Fibroblast of the conjunctiva (primary cell): ENCODE measurements at regions not wholly inside any gene's neighbourhood (a gene's known extent, or its start where the extent isn't known, plus 50 kb on each side); places are given as distances from the start of the nearest gene placed in this dataset.

Experiments
- DNase-seq: peaks from one replicate; pipeline ENCODE4 v3.0.0-alpha.2; 2010; ENCODE audit warnings: low read depth

GRCh38 chr2:126503476-126503875, 152.5 kb upstream of the GYPC start:
- no peak for DNase-seq

GRCh38 chr2:126504949-126505348, 151.0 kb upstream of the GYPC start:
- DNase-seq = no peak

GRCh38 chr2:126506786-126507185, 149.2 kb upstream of the GYPC start:
- DNase-seq = no peak

GRCh38 chr2:126507425-126507911, 148.5 kb upstream of the GYPC start:
- no peak for DNase-seq

GRCh38 chr2:126510356-126510755, 145.6 kb upstream of the GYPC start:
- DNase-seq = no peak

GRCh38 chr2:126510960-126511359, 145.0 kb upstream of the GYPC start:
- no peak for DNase-seq

GRCh38 chr2:126512026-126512425, 143.9 kb upstream of the GYPC start:
- DNase-seq = no peak

- no peak for DNase-seq
Measured at GRCh38 chr2:126513033-126513432, 142.9 kb upstream of the GYPC start.

- no peak for DNase-seq
Measured at GRCh38 chr2:126515471-126515870, 140.5 kb upstream of the GYPC start.

- DNase-seq = no peak
Measured at GRCh38 chr2:126518196-126518595, 137.8 kb upstream of the GYPC start.

- peak; percentile 20 for DNase-seq
Measured at GRCh38 chr2:126527836-126528490, 128.0 kb upstream of the GYPC start.

- DNase-seq = no peak
Measured at GRCh38 chr2:126531029-126531428, 124.9 kb upstream of the GYPC start.

GRCh38 chr2:126534478-126534877, 121.5 kb upstream of the GYPC start:
- no peak for DNase-seq

- DNase-seq = no peak
Measured at GRCh38 chr2:126535408-126535807, 120.5 kb upstream of the GYPC start.

GRCh38 chr2:126536605-126537200, 119.3 kb upstream of the GYPC start:
- no peak for DNase-seq

- no peak for DNase-seq
Measured at GRCh38 chr2:126539101-126539500, 116.9 kb upstream of the GYPC start.

GRCh38 chr2:126542247-126542646, 113.7 kb upstream of the GYPC start:
- no peak for DNase-seq

- DNase-seq = no peak
Measured at GRCh38 chr2:126543081-126543480, 112.9 kb upstream of the GYPC start.

- DNase-seq = no peak
Measured at GRCh38 chr2:126558029-126558428, 97.9 kb upstream of the GYPC start.

- no peak for DNase-seq
Measured at GRCh38 chr2:126568734-126569133, 87.2 kb upstream of the GYPC start.

- no peak for DNase-seq
Measured at GRCh38 chr2:126571403-126571802, 84.6 kb upstream of the GYPC start.

- no peak for DNase-seq
Measured at GRCh38 chr2:126575631-126576030, 80.3 kb upstream of the GYPC start.

GRCh38 chr2:126579868-126580267, 76.1 kb upstream of the GYPC start:
- DNase-seq = no peak

GRCh38 chr2:126586317-126586716, 69.6 kb upstream of the GYPC start:
- no peak for DNase-seq
